AG04450 (cell line): ENCODE measurements at regions not wholly inside any gene's neighbourhood (a gene's known extent, or its start where the extent isn't known, plus 50 kb on each side); places are given as distances from the start of the nearest gene placed in this dataset.

Source experiments
- CTCF ChIA-PET: fragments of 300-600, 350-600 bp; formaldehyde crosslinking; extraction: SDS; loops from one replicate; lab custom pipeline; 2022; ENCODE audit warnings: antibody characterized with exemption, inconsistent platforms; lab: Charles Lee
- POLR2A ChIA-PET: fragments of 350-600 bp; formaldehyde crosslinking; extraction: SDS; loops from one replicate; lab custom pipeline; 2021; ENCODE audit warnings: antibody characterized with exemption, inconsistent platforms; lab: Yijun Ruan, JAX
- DNase-seq: peaks from one replicate; pipeline ENCODE4 v3.0.0-alpha.2; 2011; ENCODE audit warnings: low read depth, low spot score
- H3K27ac ChIP-seq: one replicate; pipeline ENCODE4 v1.5.1; 2012; ENCODE audit warnings: low read depth, low read length, control low read depth
- H3K27me3 ChIP-seq: one replicate; pipeline ENCODE4 v1.6.0; 2012; ENCODE audit warnings: low read length; ENCODE audit not compliant: control insufficient read depth, insufficient read depth
- H3K4me3 ChIP-seq: 2 replicates; pipeline ENCODE4 v1.5.1; 2011; ENCODE audit warnings: mild to moderate bottlenecking, low read depth, low read length, control low read depth
- H3K9me3 ChIP-seq: 2 replicates; pipeline ENCODE4 v1.5.1; 2012; ENCODE audit warnings: low read length; ENCODE audit not compliant: control insufficient read depth, insufficient read depth
- TF ChIP-seq, protein P1 (sequence below): IDR thresholded peaks from 2 replicates; pipeline ENCODE4 v1.5.1; 2011; ENCODE audit warnings: low read depth, low read length, control low read depth, inconsistent platforms

GRCh38 chr2:219706823-219707281 is 79.4 kb downstream of the SLC4A3 start:
- CTCF ChIA-PET: interaction anchor here (1.2 kb wide), 1 partner anchor 17 kb away, joined by 4 read pairs; no protein-coding TSS in a partner anchor
- H3K27me3 ChIP-seq: peaks cover 28% of the 10 kb centered on the region
- H3K9me3 ChIP-seq: no peaks in the 10 kb centered on the region
- H3K27ac ChIP-seq: no peak overlapping the region
- H3K4me3 ChIP-seq: no peak overlapping the region
- POLR2A ChIA-PET: no interaction called here
- TF ChIP-seq, protein P1, sequence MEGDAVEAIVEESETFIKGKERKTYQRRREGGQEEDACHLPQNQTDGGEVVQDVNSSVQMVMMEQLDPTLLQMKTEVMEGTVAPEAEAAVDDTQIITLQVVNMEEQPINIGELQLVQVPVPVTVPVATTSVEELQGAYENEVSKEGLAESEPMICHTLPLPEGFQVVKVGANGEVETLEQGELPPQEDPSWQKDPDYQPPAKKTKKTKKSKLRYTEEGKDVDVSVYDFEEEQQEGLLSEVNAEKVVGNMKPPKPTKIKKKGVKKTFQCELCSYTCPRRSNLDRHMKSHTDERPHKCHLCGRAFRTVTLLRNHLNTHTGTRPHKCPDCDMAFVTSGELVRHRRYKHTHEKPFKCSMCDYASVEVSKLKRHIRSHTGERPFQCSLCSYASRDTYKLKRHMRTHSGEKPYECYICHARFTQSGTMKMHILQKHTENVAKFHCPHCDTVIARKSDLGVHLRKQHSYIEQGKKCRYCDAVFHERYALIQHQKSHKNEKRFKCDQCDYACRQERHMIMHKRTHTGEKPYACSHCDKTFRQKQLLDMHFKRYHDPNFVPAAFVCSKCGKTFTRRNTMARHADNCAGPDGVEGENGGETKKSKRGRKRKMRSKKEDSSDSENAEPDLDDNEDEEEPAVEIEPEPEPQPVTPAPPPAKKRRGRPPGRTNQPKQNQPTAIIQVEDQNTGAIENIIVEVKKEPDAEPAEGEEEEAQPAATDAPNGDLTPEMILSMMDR: no peak
- no peak for DNase-seq

DNA sequence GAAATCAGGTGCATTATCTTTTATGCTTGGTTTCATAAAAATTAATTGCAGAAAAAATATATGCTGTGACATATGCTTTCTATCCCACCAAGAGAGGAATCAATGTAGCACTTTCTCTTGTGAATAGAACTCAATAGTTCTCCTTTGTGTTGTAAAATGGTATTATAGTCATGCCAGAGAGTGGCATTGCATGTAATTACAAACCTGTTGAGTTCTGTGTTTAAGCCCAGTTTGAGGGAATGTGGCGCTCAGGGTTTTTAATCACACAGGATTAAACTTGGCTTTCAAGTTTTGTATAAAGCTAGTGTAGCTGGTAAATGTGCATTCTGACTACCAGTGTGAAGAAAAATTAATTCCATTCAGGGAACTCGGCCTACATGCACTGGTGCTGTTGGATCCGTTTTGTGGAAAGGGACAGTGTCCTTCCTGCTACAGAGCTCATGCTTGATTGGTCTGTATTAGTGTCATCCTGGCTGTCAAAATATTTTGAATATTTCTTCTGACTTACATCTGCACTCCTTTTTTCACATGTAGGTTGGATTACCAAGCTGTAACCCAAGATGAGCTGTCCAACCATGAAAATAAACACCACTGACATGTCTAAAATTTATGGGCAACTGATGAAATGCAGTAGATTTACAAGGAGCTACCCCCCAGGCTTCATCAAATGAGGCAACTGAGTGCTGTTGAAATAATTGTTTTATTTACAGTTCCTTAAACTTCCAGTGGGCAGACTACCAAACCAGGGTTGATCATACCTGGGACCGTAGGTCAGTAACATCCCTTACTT is 80.3 kb downstream of the SLC4A3 start:
- TF ChIP-seq, protein P1: no peak
- Histone ChIP-seq H3K4me3 (no peak overlapping the region), H3K27me3 (peaks cover 23% of the 10 kb centered on the region), H3K27ac (no peak overlapping the region), H3K9me3 (no peaks in the 10 kb centered on the region)
- no peak for DNase-seq
- ChIA-PET POLR2A (interaction anchor here (0.6 kb wide), 1 partner anchor 957 kb away, joined by 3 read pairs; no protein-coding TSS in a partner anchor), CTCF (interaction anchor here (1.0 kb wide), 1 partner anchor 18 kb away, joined by 6 read pairs; no protein-coding TSS in a partner anchor)

GRCh38 chr2:219709331-219709761 is 81.9 kb downstream of the SLC4A3 start:
- H3K27ac ChIP-seq: no peak overlapping the region
- peaks cover 17% of the 10 kb centered on the region for H3K27me3 ChIP-seq
- no peak for DNase-seq
- ChIA-PET CTCF (no interaction called here), POLR2A (no interaction called here)
- TF ChIP-seq, protein P1: no peak
- H3K4me3 ChIP-seq: no peak overlapping the region
- H3K9me3 ChIP-seq: peaks cover 2% of the 10 kb centered on the region; the same call in 1 of the 2 replicates

GRCh38 chr2:219713110-219713509 is 85.7 kb downstream of the SLC4A3 start:
- Histone ChIP-seq H3K9me3 (peaks cover 2% of the 10 kb centered on the region; the same call in 1 of the 2 replicates), H3K27me3 (peaks cover 6% of the 10 kb centered on the region), H3K27ac (no peak overlapping the region), H3K4me3 (no peak overlapping the region)
- ChIA-PET CTCF (no interaction called here), POLR2A (no interaction called here)
- DNase-seq: no peak
- TF ChIP-seq, protein P1: no peak
